ENCODE measurements at regions not wholly inside any gene's neighbourhood (a gene's known extent, or its start where the extent isn't known, plus 50 kb on each side); places are given as distances from the start of the nearest gene placed in this dataset.

DNA sequence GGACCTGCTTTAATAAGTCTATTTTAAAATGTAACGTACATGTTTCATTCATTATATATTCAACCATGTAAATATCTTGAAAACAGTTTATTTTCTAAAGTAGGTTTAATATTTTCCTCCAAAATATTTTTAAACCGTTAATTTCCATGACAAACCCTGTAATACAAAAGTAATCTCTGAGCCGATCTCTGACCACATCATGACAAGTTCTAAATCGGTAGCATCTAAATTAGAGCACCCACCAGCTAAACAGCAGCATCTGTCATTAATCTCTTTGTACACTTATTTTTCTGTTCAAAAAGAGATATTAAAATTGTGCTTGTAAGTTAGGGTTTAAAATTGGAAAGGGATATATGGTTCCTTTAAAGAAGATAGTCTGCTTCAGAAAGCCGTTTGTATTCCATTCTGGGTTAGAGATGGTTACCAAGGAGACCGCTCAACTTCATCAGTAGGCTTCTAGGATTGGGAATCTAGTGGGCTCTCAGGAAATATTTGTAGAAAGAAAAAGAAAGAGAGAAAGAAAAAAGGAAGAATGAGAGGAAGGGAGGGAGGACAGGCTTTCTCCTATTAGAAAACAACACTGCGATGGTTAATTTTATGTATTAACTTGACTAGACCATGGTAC lies 232.5 kb upstream of the FOXN3 start:
- Mint-ChIP-seq H3K36me3 (ENCODE audit: low read depth) (peaks cover 8% of the 10 kb centered on the region), H3K27me3 (ENCODE audit: low read depth) (no peaks in the 10 kb centered on the region), H3K4me3 (ENCODE audit: low read depth) (no peak overlapping the region), H3K9me3 (peaks cover 9% of the 10 kb centered on the region), H3K4me1 (ENCODE audit: low read depth) (peaks cover 21% of the 10 kb centered on the region), H3K27ac (peak overlapping the region; percentile 65)
- no peak for DNase-seq (ENCODE audit: low spot score)
- intact Hi-C loops (cut with micrococcal nuclease) = loop anchor here (1.0 kb wide), 1 partner anchor 18 kb away; no protein-coding TSS in a partner anchor

DNA sequence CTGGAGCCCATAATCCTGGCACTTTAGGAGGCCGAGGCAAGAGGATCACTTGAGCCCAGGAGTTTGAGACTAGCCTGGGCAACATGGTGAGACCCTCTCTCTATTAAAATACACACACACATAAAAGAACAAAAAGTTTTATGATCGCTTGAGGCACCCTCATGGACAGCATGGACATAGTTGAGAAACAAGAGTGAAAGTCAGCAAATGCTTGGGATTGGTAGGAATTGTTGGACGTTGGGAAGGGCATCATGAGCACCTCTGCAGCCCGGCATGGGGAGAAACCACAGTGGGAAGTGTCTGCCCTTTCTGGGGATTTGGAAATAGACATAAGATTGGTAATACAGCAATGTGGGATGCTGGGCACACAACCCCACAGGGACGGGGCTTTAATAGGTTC lies 231.9 kb upstream of the FOXN3 start:
- H3K27ac Mint-ChIP-seq = peak overlapping the region; percentile 4
- H3K9me3 Mint-ChIP-seq = peaks cover 15% of the 10 kb centered on the region
- peaks cover 11% of the 10 kb centered on the region for H3K36me3 Mint-ChIP-seq (ENCODE audit: low read depth)
- H3K4me1 Mint-ChIP-seq (ENCODE audit: low read depth) = peaks cover 26% of the 10 kb centered on the region
- intact Hi-C loops (cut with micrococcal nuclease) = loop anchor here (1.0 kb wide), 1 partner anchor 18 kb away; no protein-coding TSS in a partner anchor
- H3K27me3 Mint-ChIP-seq (ENCODE audit: low read depth) = no peaks in the 10 kb centered on the region
- H3K4me3 Mint-ChIP-seq (ENCODE audit: low read depth) = no peak overlapping the region
- no peak for DNase-seq (ENCODE audit: low spot score)

DNA sequence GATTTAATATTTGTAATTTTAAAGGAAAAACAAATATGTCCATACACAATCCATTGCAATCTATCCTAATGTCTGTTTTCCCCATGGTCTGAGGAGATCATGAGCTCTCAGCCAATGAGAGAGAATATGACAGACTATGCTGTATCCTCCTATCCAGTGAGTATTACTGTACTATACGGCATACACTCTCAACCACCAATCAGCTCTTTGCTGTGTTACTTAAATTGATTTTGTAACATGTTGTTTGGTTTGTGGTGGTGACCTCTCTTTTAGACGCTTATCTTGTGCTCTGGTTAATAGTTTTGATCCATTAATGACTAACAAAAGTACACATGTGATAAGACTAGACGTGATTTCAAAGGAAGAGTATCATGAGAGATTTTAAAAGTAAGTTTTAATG lies 231.5 kb upstream of the FOXN3 start:
- intact Hi-C loops (cut with micrococcal nuclease) = no loop called here
- H3K27me3 Mint-ChIP-seq (ENCODE audit: low read depth) = no peaks in the 10 kb centered on the region
- peak overlapping the region; percentile 4 for H3K27ac Mint-ChIP-seq
- peaks cover 10% of the 10 kb centered on the region for H3K36me3 Mint-ChIP-seq (ENCODE audit: low read depth)
- H3K9me3 Mint-ChIP-seq = peaks cover 15% of the 10 kb centered on the region
- H3K4me3 Mint-ChIP-seq (ENCODE audit: low read depth) = no peak overlapping the region
- no peak for DNase-seq (ENCODE audit: low spot score)
- H3K4me1 Mint-ChIP-seq (ENCODE audit: low read depth) = peaks cover 28% of the 10 kb centered on the region

DNA sequence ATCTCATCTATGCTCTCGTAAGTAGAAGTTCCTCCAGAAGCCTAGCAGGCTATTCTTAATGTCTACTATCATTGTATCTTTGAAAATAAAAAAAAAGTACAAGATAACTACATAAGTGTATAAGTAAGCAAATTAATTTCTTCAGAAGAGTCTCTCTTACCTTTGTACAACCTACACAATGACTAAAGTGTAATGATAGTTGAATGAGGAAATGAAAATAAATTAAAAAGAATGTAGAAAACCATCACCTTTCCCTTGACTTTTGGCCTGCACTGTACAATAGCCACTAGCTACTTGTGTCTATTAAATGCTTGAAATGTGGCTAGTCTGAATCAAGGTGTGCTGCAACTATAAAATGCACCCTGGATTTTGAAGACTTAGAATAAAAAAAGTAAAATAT lies 229.9 kb upstream of the FOXN3 start:
- Mint-ChIP-seq H3K27me3 (ENCODE audit: low read depth) (no peaks in the 10 kb centered on the region), H3K9me3 (peaks cover 24% of the 10 kb centered on the region), H3K4me1 (ENCODE audit: low read depth) (peaks cover 40% of the 10 kb centered on the region), H3K27ac (no peak overlapping the region), H3K36me3 (ENCODE audit: low read depth) (peaks cover 24% of the 10 kb centered on the region), H3K4me3 (ENCODE audit: low read depth) (no peak overlapping the region)
- intact Hi-C loops (cut with micrococcal nuclease) = no loop called here
- no peak for DNase-seq (ENCODE audit: low spot score)

DNA sequence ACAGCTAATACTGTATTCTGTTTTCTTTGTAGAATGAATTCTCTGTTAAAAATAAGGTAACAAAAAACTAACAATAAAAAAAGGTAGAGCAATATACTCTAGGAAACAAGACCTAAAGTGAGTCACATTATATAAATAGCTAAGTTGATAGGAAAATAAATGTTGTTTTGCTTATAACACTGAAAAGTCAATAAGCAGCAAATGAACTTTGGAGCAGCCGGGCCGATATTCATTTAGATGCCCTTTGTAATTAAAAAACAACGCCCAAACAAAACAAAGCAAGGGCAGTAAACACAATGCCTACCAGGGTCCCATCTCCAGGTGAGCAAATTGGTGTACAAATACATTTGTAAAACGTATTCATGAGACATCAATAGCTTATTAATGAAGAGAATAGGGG lies 227.6 kb upstream of the FOXN3 start:
- no peak overlapping the region for H3K4me3 Mint-ChIP-seq (ENCODE audit: low read depth)
- peaks cover 54% of the 10 kb centered on the region for H3K4me1 Mint-ChIP-seq (ENCODE audit: low read depth)
- no peaks in the 10 kb centered on the region for H3K27me3 Mint-ChIP-seq (ENCODE audit: low read depth)
- intact Hi-C loops (cut with micrococcal nuclease) = loop anchor here (5.0 kb wide), 1 partner anchor 367 kb away; no protein-coding TSS in a partner anchor
- peaks cover 24% of the 10 kb centered on the region for H3K9me3 Mint-ChIP-seq
- no peak for DNase-seq (ENCODE audit: low spot score)
- peaks cover 40% of the 10 kb centered on the region for H3K36me3 Mint-ChIP-seq (ENCODE audit: low read depth)
- H3K27ac Mint-ChIP-seq = no peak overlapping the region

DNA sequence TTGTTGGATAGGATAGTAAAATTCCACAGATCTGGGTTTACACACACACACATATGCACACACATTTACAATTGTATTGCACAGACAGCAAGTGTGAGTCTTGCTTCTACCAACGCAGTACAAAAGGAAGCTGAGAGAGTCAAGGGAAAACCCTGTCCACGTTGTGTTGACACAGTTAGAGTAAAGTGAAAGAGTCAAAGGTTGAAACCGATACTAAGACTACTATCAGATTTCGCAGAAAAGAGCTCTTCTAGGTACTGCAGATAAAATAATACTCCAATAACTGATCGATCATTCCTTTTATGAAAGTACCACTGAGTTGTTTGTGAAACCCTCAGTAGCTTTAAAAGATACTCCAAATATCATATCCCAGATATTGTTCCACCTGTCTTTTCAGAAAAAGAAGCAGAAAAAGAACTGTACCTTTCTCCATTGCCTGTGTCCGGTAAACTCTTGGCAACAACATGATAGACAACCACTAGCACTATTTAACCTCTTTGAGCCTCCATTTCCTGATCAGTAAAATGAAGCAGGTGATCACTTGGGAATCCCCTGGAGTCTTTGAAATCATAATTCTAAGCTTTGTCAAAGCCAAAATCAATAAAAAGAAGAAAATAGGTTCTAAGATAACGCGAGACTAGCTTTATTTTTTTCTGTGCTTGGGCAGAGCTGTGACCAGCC lies 224.6 kb upstream of the FOXN3 start:
- Mint-ChIP-seq H3K4me1 (ENCODE audit: low read depth) (peaks cover 65% of the 10 kb centered on the region), H3K27ac (peak overlapping the region; percentile 93), H3K27me3 (ENCODE audit: low read depth) (no peaks in the 10 kb centered on the region), H3K4me3 (ENCODE audit: low read depth) (peak overlapping the region; percentile 50), H3K9me3 (peaks cover 19% of the 10 kb centered on the region), H3K36me3 (ENCODE audit: low read depth) (peaks cover 47% of the 10 kb centered on the region)
- intact Hi-C loops (cut with micrococcal nuclease) = loop anchor here (1.0 to 5.0 kb wide), 4 partner anchors 15 to 364 kb away; no protein-coding TSS in a partner anchor
- DNase-seq (ENCODE audit: low spot score) = peak; percentile 42

DNA sequence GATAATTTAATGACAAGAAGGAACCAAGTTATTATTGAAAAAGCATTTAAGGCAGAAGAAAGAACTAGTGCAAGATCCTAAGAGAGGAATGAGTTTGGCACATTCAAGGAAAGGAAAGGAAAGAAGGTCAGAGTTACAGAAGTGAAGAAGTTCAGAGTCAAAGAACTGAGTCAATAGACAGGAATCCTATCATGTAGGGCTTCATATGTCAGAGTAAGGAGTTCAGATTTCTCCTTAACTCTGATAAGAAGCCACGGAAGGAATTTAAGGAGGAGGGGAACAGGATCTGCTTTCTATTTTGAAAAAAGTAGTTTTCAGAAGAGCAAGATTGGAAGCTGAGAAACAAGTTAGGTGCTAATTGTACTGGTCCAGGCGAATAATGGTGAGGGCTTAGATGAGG lies 223.1 kb upstream of the FOXN3 start:
- H3K27ac Mint-ChIP-seq = peak overlapping the region; percentile 82
- H3K27me3 Mint-ChIP-seq (ENCODE audit: low read depth) = no peaks in the 10 kb centered on the region
- peaks cover 21% of the 10 kb centered on the region for H3K9me3 Mint-ChIP-seq
- intact Hi-C loops (cut with micrococcal nuclease) = loop anchor here (5.0 kb wide), 1 partner anchor 363 kb away; no protein-coding TSS in a partner anchor
- H3K4me1 Mint-ChIP-seq (ENCODE audit: low read depth) = peaks cover 65% of the 10 kb centered on the region
- H3K4me3 Mint-ChIP-seq (ENCODE audit: low read depth) = no peak overlapping the region
- H3K36me3 Mint-ChIP-seq (ENCODE audit: low read depth) = peaks cover 46% of the 10 kb centered on the region
- no peak for DNase-seq (ENCODE audit: low spot score)

DNA sequence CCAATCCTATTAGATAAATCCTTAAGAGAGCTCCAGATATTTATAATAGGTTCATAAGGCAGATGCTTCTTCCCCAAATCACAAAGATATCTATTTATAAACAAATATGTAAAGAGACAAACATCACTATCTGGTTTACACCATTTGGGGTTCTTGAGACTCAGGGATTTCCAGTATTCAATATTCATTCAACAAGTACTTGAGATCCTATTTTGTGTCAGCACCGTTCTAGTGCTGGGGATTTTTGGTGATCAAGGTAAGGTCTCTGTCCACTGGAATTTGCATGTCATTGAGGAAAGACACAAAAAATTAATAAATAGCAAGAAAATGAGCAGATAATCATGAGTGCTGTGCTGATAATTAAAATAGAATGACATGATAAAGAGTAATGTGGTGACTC lies 222.7 kb upstream of the FOXN3 start:
- H3K4me1 Mint-ChIP-seq (ENCODE audit: low read depth) = peaks cover 65% of the 10 kb centered on the region
- H3K27ac Mint-ChIP-seq = peak overlapping the region; percentile 82
- peaks cover 46% of the 10 kb centered on the region for H3K36me3 Mint-ChIP-seq (ENCODE audit: low read depth)
- intact Hi-C loops (cut with micrococcal nuclease) = loop anchor here (1.0 to 5.0 kb wide), 5 partner anchors 8 to 362 kb away; no protein-coding TSS in a partner anchor
- H3K9me3 Mint-ChIP-seq = peaks cover 21% of the 10 kb centered on the region
- no peaks in the 10 kb centered on the region for H3K27me3 Mint-ChIP-seq (ENCODE audit: low read depth)
- DNase-seq (ENCODE audit: low spot score) = no peak
- no peak overlapping the region for H3K4me3 Mint-ChIP-seq (ENCODE audit: low read depth)

DNA sequence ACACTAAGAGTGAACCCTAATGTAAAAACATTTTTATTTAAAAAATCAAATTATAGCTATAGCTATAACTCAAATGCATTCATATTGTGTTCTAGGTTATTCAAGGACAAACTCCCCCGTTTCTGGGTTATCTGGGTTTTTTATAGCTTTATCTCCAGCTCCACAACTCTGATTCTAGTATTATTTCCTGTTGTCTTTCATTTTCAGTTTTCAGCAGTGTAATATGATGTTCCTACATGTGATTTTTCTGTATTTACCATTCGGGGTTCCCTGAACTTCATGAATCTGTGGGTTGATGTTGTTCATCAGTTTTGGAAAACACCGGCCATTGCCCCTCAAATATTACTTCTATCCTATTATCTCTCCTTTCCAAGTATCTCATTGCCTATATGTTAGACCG lies 221.9 kb upstream of the FOXN3 start:
- Mint-ChIP-seq H3K36me3 (ENCODE audit: low read depth) (peaks cover 41% of the 10 kb centered on the region), H3K9me3 (peaks cover 15% of the 10 kb centered on the region), H3K27me3 (ENCODE audit: low read depth) (no peaks in the 10 kb centered on the region), H3K4me1 (ENCODE audit: low read depth) (peaks cover 60% of the 10 kb centered on the region), H3K27ac (peak overlapping the region; percentile 82), H3K4me3 (ENCODE audit: low read depth) (peak overlapping the region; percentile 3)
- no peak for DNase-seq (ENCODE audit: low spot score)
- intact Hi-C loops (cut with micrococcal nuclease) = loop anchor here (1.0 kb wide), 4 partner anchors 8 to 42 kb away; no protein-coding TSS in a partner anchor

DNA sequence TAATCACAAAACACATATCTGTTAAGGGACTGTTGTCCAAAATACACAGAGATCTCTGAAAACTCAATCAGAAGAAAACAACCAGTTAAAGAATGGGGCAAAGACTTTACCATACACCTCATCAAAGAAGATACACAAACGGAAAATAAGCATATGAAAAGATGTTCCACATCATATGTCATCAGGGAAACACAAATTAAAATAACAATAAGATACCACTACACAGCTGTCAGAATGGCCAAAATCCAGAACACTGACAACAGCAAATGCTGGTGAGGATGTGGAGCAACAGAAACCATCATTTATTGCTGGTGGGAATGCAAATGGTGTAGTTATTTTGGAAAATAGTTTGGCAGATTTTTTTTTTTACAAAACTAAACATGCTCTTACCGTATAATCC lies 220.5 kb upstream of the FOXN3 start:
- intact Hi-C loops (cut with micrococcal nuclease) = no loop called here
- Mint-ChIP-seq H3K4me1 (ENCODE audit: low read depth) (peaks cover 52% of the 10 kb centered on the region), H3K27me3 (ENCODE audit: low read depth) (no peaks in the 10 kb centered on the region), H3K4me3 (ENCODE audit: low read depth) (no peak overlapping the region), H3K36me3 (ENCODE audit: low read depth) (peaks cover 38% of the 10 kb centered on the region), H3K27ac (peak overlapping the region; percentile 64), H3K9me3 (peaks cover 9% of the 10 kb centered on the region)
- DNase-seq (ENCODE audit: low spot score) = no peak

DNA sequence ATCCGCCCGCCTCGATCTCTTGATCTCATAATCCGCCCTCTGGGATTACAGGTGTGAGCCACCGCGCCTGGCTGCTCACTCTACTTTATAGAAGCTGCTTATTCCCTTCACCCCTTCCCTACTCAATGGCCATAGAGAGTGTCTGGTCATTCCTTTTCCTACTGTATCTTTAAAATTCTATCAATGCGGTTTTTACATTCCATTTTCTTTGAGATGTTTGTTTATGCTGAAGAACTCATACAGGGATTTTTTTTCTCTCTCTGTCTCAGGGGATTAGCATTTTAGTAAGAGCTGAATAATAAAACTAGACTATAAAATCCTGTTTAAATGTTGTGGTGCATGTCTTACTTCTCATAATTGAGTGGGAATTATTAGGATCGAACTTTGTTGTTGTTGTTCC lies 218.6 kb upstream of the FOXN3 start:
- Mint-ChIP-seq H3K9me3 (peaks cover 11% of the 10 kb centered on the region), H3K4me3 (ENCODE audit: low read depth) (no peak overlapping the region), H3K27ac (no peak overlapping the region), H3K4me1 (ENCODE audit: low read depth) (peaks cover 45% of the 10 kb centered on the region), H3K36me3 (ENCODE audit: low read depth) (peaks cover 28% of the 10 kb centered on the region), H3K27me3 (ENCODE audit: low read depth) (no peaks in the 10 kb centered on the region)
- intact Hi-C loops (cut with micrococcal nuclease) = no loop called here
- DNase-seq (ENCODE audit: low spot score) = no peak

DNA sequence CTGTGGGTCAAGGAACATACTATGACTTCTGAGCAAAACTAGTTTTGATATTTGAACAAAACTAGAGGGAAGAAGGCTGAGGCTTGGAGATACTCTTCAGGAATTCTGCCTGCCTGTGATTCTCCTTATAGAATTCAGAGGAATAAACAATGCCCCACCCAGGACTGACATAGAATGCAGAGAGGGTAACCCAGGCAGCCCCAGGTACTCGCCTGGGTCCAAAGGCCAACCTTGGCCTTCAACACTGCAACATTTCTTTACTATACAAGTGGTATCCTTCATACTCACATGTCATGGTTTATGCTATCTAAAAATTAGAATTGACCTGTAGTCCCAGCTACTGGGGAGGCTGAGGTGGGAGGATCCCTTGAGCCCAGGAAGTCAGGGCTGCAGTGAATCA lies 217.0 kb upstream of the FOXN3 start:
- no peak for DNase-seq (ENCODE audit: low spot score)
- peaks cover 11% of the 10 kb centered on the region for H3K9me3 Mint-ChIP-seq
- H3K4me3 Mint-ChIP-seq (ENCODE audit: low read depth) = no peak overlapping the region
- H3K27ac Mint-ChIP-seq = no peak overlapping the region
- H3K4me1 Mint-ChIP-seq (ENCODE audit: low read depth) = peaks cover 44% of the 10 kb centered on the region
- H3K36me3 Mint-ChIP-seq (ENCODE audit: low read depth) = peaks cover 25% of the 10 kb centered on the region
- intact Hi-C loops (cut with micrococcal nuclease) = no loop called here
- H3K27me3 Mint-ChIP-seq (ENCODE audit: low read depth) = no peaks in the 10 kb centered on the region
